ENCODE measurements at regions not wholly inside any gene's neighbourhood (a gene's known extent, or its start where the extent isn't known, plus 50 kb on each side); places are given as distances from the start of the nearest gene placed in this dataset.

GRCh38 chr1:239204401-239204800 lies 182.0 kb upstream of the CHRM3 start:
- no peaks in the 10 kb centered on the region for H4K20me1 ChIP-seq (replicated peaks; ENCODE audit: control insufficient read depth, insufficient read depth, low read length)
- no peak overlapping the region for H2AFZ ChIP-seq (ENCODE audit: low read depth, low read length)
- H3K9me1 ChIP-seq (ENCODE audit: control insufficient read depth, insufficient read depth, low read length) = no peaks in the 10 kb centered on the region
- no peaks in the 10 kb centered on the region for H3K36me3 ChIP-seq (ENCODE audit: control insufficient read depth, insufficient read depth, low read length)
- ChIA-PET POLR2A (no interaction called here), CTCF (ENCODE audit: low intra/inter-chr PET ratio) (no interaction called here)
- DNase-seq (ENCODE audit: extremely low read depth in 1 of 4, low spot score in 3 of 4) = no peak
- no peak overlapping the region for H3K9ac ChIP-seq (ENCODE audit: insufficient read depth in 1 of 2, low read depth in 2 of 2, low read length in 2 of 2)
- no peak overlapping the region for H3K27ac ChIP-seq (ENCODE audit: extremely low read depth, low read depth, low read length)
- no peaks in the 10 kb centered on the region for H3K9me3 ChIP-seq (replicated peaks; ENCODE audit: control insufficient read depth, insufficient read depth, low read depth, low read length)
- H3K4me1 ChIP-seq (replicated peaks in 1 of 2; ENCODE audit: control insufficient read depth in 2 of 2, insufficient read depth in 2 of 2, low read length in 2 of 2) = no peaks in the 10 kb centered on the region
- no peaks in the 10 kb centered on the region for H3K27me3 ChIP-seq (ENCODE audit: control insufficient read depth in 2 of 2, insufficient read depth in 2 of 2, low read length in 2 of 2)
- H3K4me2 ChIP-seq (ENCODE audit: insufficient read depth, low read length) = no peak overlapping the region
- intact Hi-C loops (cut with micrococcal nuclease) = no loop called here
- no peak overlapping the region for H3K4me3 ChIP-seq
- WGBS (ENCODE audit: insufficient coverage, low coverage, missing lambda C conversion rate) = 0% methylated on average over 2 of the region's 2 CpGs
- no TSS peak for BruUV-seq (replicated peaks)
- in situ Hi-C loops (cut with MboI) = no loop called here
- H3K79me2 ChIP-seq (ENCODE audit: control insufficient read depth, insufficient read depth, low read length) = no peaks in the 10 kb centered on the region
- ATAC-seq = no peak
- TF ChIP-seq SREBF1 (IDR thresholded peaks at IDR 0.05; ENCODE audit: borderline replicate concordance, low read depth, low read length) (no peak), ZNF280A (IDR thresholded peaks at IDR 0.05; ENCODE audit: low read depth, partially characterized antibody) (no peak), ZNF75A (CRISPR knock-in tag; IDR thresholded peaks at IDR 0.05) (no peak)
- no peak for FAIRE-seq

- ChIA-PET POLR2A (no interaction called here), CTCF (ENCODE audit: low intra/inter-chr PET ratio) (interaction anchor here (0.6 kb wide), 1 partner anchor 280 kb away, joined by 3 read pairs; no protein-coding TSS in a partner anchor)
- no peaks in the 10 kb centered on the region for H3K36me3 ChIP-seq (ENCODE audit: control insufficient read depth, insufficient read depth, low read length)
- intact Hi-C loops (cut with micrococcal nuclease) = no loop called here
- H3K9me1 ChIP-seq (ENCODE audit: control insufficient read depth, insufficient read depth, low read length) = no peaks in the 10 kb centered on the region
- no peak overlapping the region for H3K27ac ChIP-seq (ENCODE audit: extremely low read depth, low read depth, low read length)
- WGBS (ENCODE audit: insufficient coverage, low coverage, missing lambda C conversion rate) = 0% methylated on average over 4 of the region's 4 CpGs
- 0 out of 2 replicates have a peak, but pooled peaks cover 1% of the 10 kb centered on the region for H3K9me3 ChIP-seq (replicated peaks; ENCODE audit: control insufficient read depth, insufficient read depth, low read depth, low read length)
- DNase-seq (ENCODE audit: extremely low read depth in 1 of 4, low spot score in 3 of 4) (no peak), ATAC-seq (no peak), FAIRE-seq (no peak)
- H3K4me2 ChIP-seq (ENCODE audit: insufficient read depth, low read length) = no peak overlapping the region
- no peaks in the 10 kb centered on the region for H3K4me1 ChIP-seq (replicated peaks in 1 of 2; ENCODE audit: control insufficient read depth in 2 of 2, insufficient read depth in 2 of 2, low read length in 2 of 2)
- H3K4me3 ChIP-seq = no peak overlapping the region
- H3K79me2 ChIP-seq (ENCODE audit: control insufficient read depth, insufficient read depth, low read length) = no peaks in the 10 kb centered on the region
- no peak overlapping the region for H2AFZ ChIP-seq (ENCODE audit: low read depth, low read length)
- no peaks in the 10 kb centered on the region for H3K27me3 ChIP-seq (ENCODE audit: control insufficient read depth in 2 of 2, insufficient read depth in 2 of 2, low read length in 2 of 2)
- no peak overlapping the region for H3K9ac ChIP-seq (ENCODE audit: insufficient read depth in 1 of 2, low read depth in 2 of 2, low read length in 2 of 2)
- no peaks in the 10 kb centered on the region for H4K20me1 ChIP-seq (replicated peaks; ENCODE audit: control insufficient read depth, insufficient read depth, low read length)
- in situ Hi-C loops (cut with MboI) = no loop called here
- no TSS peak for BruUV-seq (replicated peaks)
- TF ChIP-seq CBX8 (IDR thresholded peaks at IDR 0.05; ENCODE audit: borderline replicate concordance, extremely low read depth, low read depth, low read length, poor library complexity, severe bottlenecking) = no peak
- no peak for TF ChIP-seq SMAD2 (IDR thresholded peaks at IDR 0.05; ENCODE audit: low read depth, low read length)
- no peak for TF ChIP-seq ZNF212 (CRISPR knock-in tag; IDR thresholded peaks at IDR 0.05)
Observed at GRCh38 chr1:239197871-239198270, 188.5 kb upstream of the CHRM3 start.

All from K562 (cell line).